A549 (cell line): ENCODE measurements at regions not wholly inside any gene's neighbourhood (a gene's known extent, or its start where the extent isn't known, plus 50 kb on each side); places are given as distances from the start of the nearest gene placed in this dataset.

Experiments used
- ATAC-seq, 2 experiments: fragments of 200-7000 bp in 1 of 2; fragments of >200 bp in 1 of 2; cut with Nextera tagmentation in 1 of 2; cut with Tn5 transposase in 1 of 2; 3 replicates each; pipeline versions ENCODE4 v1.8.0 to v1.9.1; 2018 to 2020; ENCODE audit warnings: mild to moderate bottlenecking in 1 of 2, moderate library complexity in 1 of 2
- CTCF ChIA-PET: fragments of 300-600 bp; sonication (Branson Sonifier 250); formaldehyde crosslinking; extraction: SDS; loops from one replicate; lab custom pipeline; 2021; ENCODE audit warnings: antibody characterized with exemption, inconsistent platforms; lab: Yijun Ruan, JAX
- POLR2A ChIA-PET: fragments of 350-600 bp; formaldehyde crosslinking; extraction: SDS; loops from one replicate; lab custom pipeline; 2021; ENCODE audit warnings: antibody characterized with exemption, inconsistent platforms; lab: Yijun Ruan, JAX
- DNase-seq, 2 experiments: peaks; one replicate each; pipeline versions ENCODE4 v3.0.0 to v3.0.0-alpha.2; 2011 to 2016; ENCODE audit warnings: low read depth in 1 of 2, low spot score in 1 of 2
- FAIRE-seq: peaks from 2 replicates; lab custom pipeline; 2011; peaks lifted over from hg19 to GRCh38; lab: Jason Lieb, UNC
- H3K27ac ChIP-seq, 2 experiments: fragments of >200 bp; sonication (Bioruptor Twin); formaldehyde crosslinking; 3 replicates each; pipeline ENCODE4 v1.5.1; 2016 to 2017
- H3K4me1 ChIP-seq: fragments of >200 bp; sonication (Bioruptor Twin); formaldehyde crosslinking; 3 replicates; pipeline ENCODE4 v1.6.1; 2016
- H3K4me2 ChIP-seq: fragments of >200 bp; sonication (Bioruptor Twin); formaldehyde crosslinking; 3 replicates; pipeline ENCODE4 v1.6.1; 2016
- H3K4me3 ChIP-seq: fragments of >200 bp; sonication (Bioruptor Twin); formaldehyde crosslinking; 3 replicates; pipeline ENCODE4 v1.5.1; 2016
- H3K9me3 ChIP-seq: fragments of >200 bp; sonication (Bioruptor Twin); formaldehyde crosslinking; 3 replicates; pipeline ENCODE4 v1.6.1; 2016
- BHLHE40 ChIP-seq: IDR thresholded peaks from 2 replicates; pipeline ENCODE4 v1.6.1; 2012; ENCODE audit warnings: low read depth, low read length, inconsistent platforms
- CBX2 ChIP-seq: fragments of 200-600 bp; sonication (generic); IDR thresholded peaks from 2 replicates; pipeline ENCODE4 v1.6.1; 2016; ENCODE audit warnings: low read depth, mild to moderate bottlenecking, borderline replicate concordance
- CBX8 ChIP-seq: fragments of 200-600 bp; sonication (generic); IDR thresholded peaks from 2 replicates; pipeline ENCODE4 v1.6.1; 2016
- CHD2 ChIP-seq: fragments of 150-350 bp; IDR thresholded peaks from 2 replicates; pipeline ENCODE4 v1.6.1; 2014; ENCODE audit warnings: low read length; ENCODE audit not compliant: partially characterized antibody
- CHD4 ChIP-seq: fragments of 200-600 bp; sonication (generic); IDR thresholded peaks from 2 replicates; pipeline ENCODE4 v1.6.1; 2016; ENCODE audit warnings: antibody characterized with exemption, mild to moderate bottlenecking, borderline replicate concordance
- CTCF ChIP-seq: fragments of >200 bp; sonication (Bioruptor Twin); formaldehyde crosslinking; IDR thresholded peaks from 3 replicates; pipeline ENCODE4 v1.5.1; 2016
- EP300 ChIP-seq, 2 experiments: fragments of >200 bp; sonication (Bioruptor Twin); formaldehyde crosslinking; IDR thresholded peaks; 2 replicates in 1 of 2; 3 replicates in 1 of 2; pipeline ENCODE4 v1.6.1; 2016 to 2017
- FOSB ChIP-seq: fragments of 250-450 bp; sonication (Bioruptor Pico); IDR thresholded peaks from 2 replicates; pipeline ENCODE4 v1.5.0; 2020; ENCODE audit warnings: mild to moderate bottlenecking, moderate library complexity
- GATA3 ChIP-seq: IDR thresholded peaks from 2 replicates; pipeline ENCODE4 v1.6.1; 2012; ENCODE audit warnings: borderline replicate concordance
- HES2 ChIP-seq: fragments of >200 bp; sonication (Bioruptor Twin); formaldehyde crosslinking; IDR thresholded peaks from 2 replicates; pipeline ENCODE4 v1.6.1; 2016
- HOXA7 ChIP-seq: fragments of 250-450 bp; sonication (Bioruptor Pico); IDR thresholded peaks from 2 replicates; pipeline ENCODE4 v1.5.0; 2020; ENCODE audit warnings: mild to moderate bottlenecking, moderate library complexity
- HOXB13 ChIP-seq: fragments of 250-450 bp; sonication (Bioruptor Pico); IDR thresholded peaks from 2 replicates; pipeline ENCODE4 v1.5.0; 2020; ENCODE audit warnings: low read depth, mild to moderate bottlenecking, moderate library complexity
- HOXB5 ChIP-seq: fragments of 250-450 bp; sonication (Bioruptor Pico); IDR thresholded peaks from 2 replicates; pipeline ENCODE4 v1.5.0; 2020; ENCODE audit warnings: mild to moderate bottlenecking, moderate library complexity
- KDM5A ChIP-seq: fragments of 200-600 bp; sonication (generic); IDR thresholded peaks from 2 replicates; pipeline ENCODE4 v1.6.1; 2016; ENCODE audit warnings: antibody characterized with exemption, mild to moderate bottlenecking
- MAX ChIP-seq: IDR thresholded peaks from 2 replicates; pipeline ENCODE4 v1.6.1; 2012
- NFE2L2 ChIP-seq: fragments of 150-350 bp; conservative IDR thresholded peaks from 2 replicates; pipeline ENCODE4 v1.6.1; 2014; ENCODE audit warnings: low read length
- NR3C1 ChIP-seq: fragments of >200 bp; sonication (Bioruptor Twin); formaldehyde crosslinking; IDR thresholded peaks from 3 replicates; pipeline ENCODE4 v1.6.1; 2017
- RARB ChIP-seq: fragments of 250-450 bp; sonication (Bioruptor Pico); IDR thresholded peaks from 2 replicates; pipeline ENCODE4 v1.8.0; 2021; ENCODE audit warnings: mild to moderate bottlenecking, moderate library complexity
- RNF2 ChIP-seq: fragments of 200-600 bp; sonication (generic); IDR thresholded peaks from 2 replicates; pipeline ENCODE4 v1.6.1; 2016; ENCODE audit warnings: low read depth, mild to moderate bottlenecking, antibody characterized with exemption, moderate library complexity, borderline replicate concordance
- TFCP2L1 ChIP-seq: fragments of 250-450 bp; sonication (Bioruptor Pico); IDR thresholded peaks from 2 replicates; pipeline ENCODE4 v1.5.0; 2021; ENCODE audit warnings: mild to moderate bottlenecking
- TP53 ChIP-seq: fragments of 250-450 bp; sonication (Bioruptor Pico); IDR thresholded peaks from 2 replicates; pipeline ENCODE4 v1.5.0; 2021; ENCODE audit warnings: mild to moderate bottlenecking, moderate library complexity
- ZC3H11A ChIP-seq: fragments of 450-650 bp; IDR thresholded peaks from 2 replicates; pipeline ENCODE4 v1.6.1; 2014; ENCODE audit warnings: antibody characterized with exemption, mild to moderate bottlenecking
- ZFP36 ChIP-seq: fragments of 450-650 bp; IDR thresholded peaks from 2 replicates; pipeline ENCODE4 v1.6.1; 2014; ENCODE audit warnings: borderline replicate concordance; ENCODE audit not compliant: partially characterized antibody
- ZNF302 ChIP-seq: fragments of 250-450 bp; sonication (Bioruptor Pico); IDR thresholded peaks from 2 replicates; pipeline ENCODE4 v1.9.0; 2021; ENCODE audit warnings: inconsistent platforms, mild to moderate bottlenecking, moderate library complexity
- WGBS: methylation state at CpG from one replicate; pipeline ENCODE4 v1.1.6; 2017; ENCODE audit errors: missing lambda C conversion rate; 5-methylcytosine and 5-hydroxymethylcytosine counted together

DNA sequence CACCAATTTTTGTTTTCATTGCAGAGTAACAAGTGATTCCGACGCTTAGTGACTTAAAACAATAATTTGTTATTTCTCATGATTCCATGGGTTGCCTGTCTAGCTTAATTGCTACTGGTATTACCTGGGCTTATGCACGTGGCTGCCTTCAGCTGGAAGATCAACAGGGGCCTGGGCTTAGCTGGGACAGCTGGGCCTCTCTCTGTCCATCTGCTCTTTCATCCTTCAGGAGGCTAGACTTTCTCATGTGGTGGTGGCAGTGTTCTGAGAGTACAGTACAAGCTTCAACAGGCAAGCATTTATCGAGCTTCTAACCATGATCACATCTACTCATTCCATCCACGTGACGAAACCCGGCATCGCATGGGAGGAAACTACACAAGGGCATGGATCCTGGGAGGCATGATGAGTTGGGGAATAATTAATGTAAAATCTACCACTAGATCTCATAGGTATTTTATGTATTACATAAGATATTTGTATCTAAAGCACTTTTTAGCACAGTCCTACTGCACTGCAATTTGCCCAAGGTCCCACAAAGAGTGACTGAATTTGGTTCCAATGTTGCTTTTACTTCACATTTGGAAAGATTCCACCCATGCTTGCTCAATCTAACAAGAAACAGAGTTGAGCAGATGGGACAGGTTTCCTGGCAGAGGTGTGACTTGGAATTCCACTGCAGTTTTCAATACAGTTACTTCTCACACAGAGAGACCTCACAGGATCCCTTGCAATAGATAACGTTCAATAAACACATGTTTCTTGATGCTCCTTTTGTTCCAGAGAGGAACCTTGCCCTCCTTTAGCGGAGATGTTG is 153.1 kb upstream of the FRMD6 start (continued):
- TF ChIP-seq CBX8 = no peak
- TF ChIP-seq ZFP36 = no peak
- no peak for TF ChIP-seq TP53 (CRISPR knock-in tag)
- no peak for TF ChIP-seq CBX2
- TF ChIP-seq ZC3H11A = no peak
- TF ChIP-seq CHD4 = no peak
- TF ChIP-seq HOXA7 (CRISPR knock-in tag) = no peak
- no peak for TF ChIP-seq NR3C1
- TF ChIP-seq MAX = no peak

DNA sequence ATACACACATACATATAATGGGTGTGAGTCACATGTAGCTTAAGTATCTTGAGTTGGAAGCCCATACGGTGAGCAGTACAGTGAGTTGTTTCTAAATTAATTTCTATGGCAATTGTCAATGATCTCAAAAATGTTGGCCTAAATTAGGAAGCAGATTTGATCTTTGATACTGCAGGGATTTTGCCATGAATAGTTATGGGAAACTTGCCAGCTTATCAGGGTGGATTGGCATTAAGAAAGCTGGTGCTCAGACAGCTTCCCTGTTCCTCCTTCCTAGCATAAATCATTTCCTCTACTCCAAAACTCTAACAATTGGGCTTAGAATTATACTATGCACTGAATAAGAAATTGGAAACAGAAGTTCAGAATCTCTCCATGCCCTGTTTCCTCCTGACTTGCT is 150.9 kb upstream of the FRMD6 start:
- POLR2A ChIA-PET = no interaction called here
- TF ChIP-seq RNF2 (no peak), MAX (no peak), ZC3H11A (no peak), HOXA7 (CRISPR knock-in tag) (no peak), RARB (CRISPR knock-in tag) (no peak), NR3C1 (no peak), EP300 (IDR thresholded peaks at IDR 0.05) (no peak), GATA3 (no peak), HOXB5 (no peak), CTCF (no peak), BHLHE40 (no peak), TFCP2L1 (no peak), NFE2L2 (no peak), ZNF302 (CRISPR knock-in tag) (no peak), TP53 (CRISPR knock-in tag) (no peak)
- peaks cover 7% of the 10 kb centered on the region; the same call in 2 of the 3 replicates for H3K9me3 ChIP-seq
- no peak for DNase-seq
- H3K27ac ChIP-seq = no peak overlapping the region
- H3K4me2 ChIP-seq = no peak overlapping the region
- FAIRE-seq = no peak
- no peaks in the 10 kb centered on the region for H3K4me1 ChIP-seq
- 84% methylated on average over 1 of the region's 1 CpG for WGBS
- no peak overlapping the region for H3K4me3 ChIP-seq
- ATAC-seq = no peak
- CTCF ChIA-PET = interaction anchor here (0.6 kb wide), 1 partner anchor 216 kb away, joined by 3 read pairs; no protein-coding TSS in a partner anchor

DNA sequence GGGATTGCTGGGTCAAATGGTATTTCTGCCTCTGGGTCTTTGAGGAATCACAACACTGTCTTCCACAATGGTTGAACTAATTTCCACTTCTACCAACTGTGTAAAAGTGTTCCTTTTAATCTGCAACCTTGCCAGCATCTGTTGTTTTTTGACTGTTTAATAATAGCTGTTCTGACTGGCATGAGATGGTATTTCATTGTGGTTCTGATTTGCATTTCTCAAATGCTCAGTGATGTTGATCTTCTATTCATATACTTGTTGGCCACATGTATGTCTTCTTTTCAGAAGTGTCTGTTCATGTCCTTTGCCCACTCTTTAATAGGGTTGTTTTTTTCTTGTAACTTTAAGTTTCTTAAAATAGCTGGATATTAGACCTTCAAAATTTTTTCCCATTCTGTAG is 150.0 kb upstream of the FRMD6 start:
- no peak overlapping the region for H3K27ac ChIP-seq
- no peak overlapping the region for H3K4me2 ChIP-seq
- no peak for ATAC-seq
- H3K4me3 ChIP-seq = no peak overlapping the region
- POLR2A ChIA-PET = no interaction called here
- no peak for FAIRE-seq
- H3K4me1 ChIP-seq = no peaks in the 10 kb centered on the region
- DNase-seq = no peak
- H3K9me3 ChIP-seq = peaks cover 3% of the 10 kb centered on the region; the same call in 1 of the 3 replicates
- TF ChIP-seq KDM5A (no peak), TP53 (CRISPR knock-in tag) (no peak), HES2 (no peak), FOSB (CRISPR knock-in tag) (no peak), GATA3 (no peak), HOXB13 (CRISPR knock-in tag) (no peak), CHD2 (no peak), ZFP36 (no peak)
- CTCF ChIA-PET = interaction anchor here (1.8 kb wide), 1 partner anchor 15 kb away, joined by 5 read pairs; no protein-coding TSS in a partner anchor
